MM.1S (cell line): ENCODE measurements at regions not wholly inside any gene's neighbourhood (a gene's known extent, or its start where the extent isn't known, plus 50 kb on each side); places are given as distances from the start of the nearest gene placed in this dataset.
A peak's percentile ranks its signal among the peaks of the same experiment; 100 is the strongest.

Experiments
- DNase-seq: peaks from one replicate; pipeline ENCODE4 v3.0.0-alpha.2; 2015
- H2AFZ ChIP-seq: fragments of 300-600 bp; sonication (generic); 2 replicates; pipeline ENCODE4 v1.6.0; 2016; ENCODE audit warnings: antibody characterized with exemption, low read length
- H3F3A ChIP-seq: fragments of 300-600 bp; sonication (generic); 2 replicates; pipeline ENCODE4 v1.6.1; 2016; ENCODE audit warnings: mild to moderate bottlenecking, antibody characterized with exemption, low read length, moderate library complexity, mixed read lengths; ENCODE audit not compliant: insufficient read depth
- H3K27ac ChIP-seq: fragments of 300-600 bp; sonication (generic); 2 replicates; pipeline ENCODE4 v1.5.1; 2016; ENCODE audit warnings: mild to moderate bottlenecking, low read length
- H3K27me3 ChIP-seq: fragments of 300-600 bp; sonication (generic); replicated peaks from 2 replicates; pipeline ENCODE4 v1.6.0; 2016; ENCODE audit warnings: low read length; ENCODE audit not compliant: insufficient read depth
- H3K36me3 ChIP-seq: fragments of 300-600 bp; sonication (generic); replicated peaks from 2 replicates; pipeline ENCODE4 v1.6.1; 2016; ENCODE audit warnings: mild to moderate bottlenecking, low read length, mixed read lengths; ENCODE audit not compliant: insufficient read depth
- H3K4me1 ChIP-seq: fragments of 300-600 bp; sonication (generic); 2 replicates; pipeline ENCODE4 v1.6.1; 2016; ENCODE audit warnings: low read length, mixed read lengths
- H3K4me2 ChIP-seq: fragments of 300-600 bp; sonication (generic); 2 replicates; pipeline ENCODE4 v1.6.0; 2016; ENCODE audit warnings: low read depth, low read length
- H3K4me3 ChIP-seq: fragments of 300-600 bp; sonication (generic); 2 replicates; pipeline ENCODE4 v1.5.1; 2016; ENCODE audit warnings: low read length, mixed read lengths
- H3K79me2 ChIP-seq: fragments of 300-600 bp; sonication (generic); 2 replicates; pipeline ENCODE4 v1.6.1; 2016; ENCODE audit warnings: mixed run types, low read length, mixed read lengths
- H3K9ac ChIP-seq: fragments of 300-600 bp; sonication (generic); 2 replicates; pipeline ENCODE4 v1.6.1; 2016; ENCODE audit warnings: low read length, mixed read lengths
- H3K9me2 ChIP-seq: fragments of 300-600 bp; sonication (generic); replicated peaks from 2 replicates; pipeline ENCODE4 v1.6.1; 2016; ENCODE audit warnings: mild to moderate bottlenecking, low read length, mixed read lengths; ENCODE audit not compliant: insufficient read depth
- H3K9me3 ChIP-seq: fragments of 300-600 bp; sonication (generic); replicated peaks from 2 replicates; pipeline ENCODE4 v1.6.1; 2016; ENCODE audit warnings: mild to moderate bottlenecking, low read length, mixed read lengths; ENCODE audit not compliant: insufficient read depth
- H4K20me1 ChIP-seq: fragments of 300-600 bp; sonication (generic); 2 replicates; pipeline ENCODE4 v1.6.1; 2016; ENCODE audit warnings: mild to moderate bottlenecking, low read length, moderate library complexity, mixed read lengths; ENCODE audit not compliant: insufficient read depth
- CTCF ChIP-seq: fragments of 300-600 bp; sonication (generic); IDR thresholded peaks from 2 replicates; pipeline ENCODE4 v1.5.1; 2016; ENCODE audit warnings: antibody characterized with exemption, low read length, mixed read lengths
- EZH2 ChIP-seq: fragments of 300-600 bp; sonication (generic); optimal IDR thresholded peaks from 2 replicates; pipeline ENCODE3; 2017; ENCODE audit warnings: low read depth, mild to moderate bottlenecking, antibody characterized with exemption, low read length, mixed read lengths
- EZH2phosphoT487 ChIP-seq: fragments of 300-600 bp; sonication (generic); IDR thresholded peaks from 2 replicates; pipeline ENCODE4 v1.6.1; 2018; ENCODE audit warnings: antibody characterized with exemption, low read length

DNA sequence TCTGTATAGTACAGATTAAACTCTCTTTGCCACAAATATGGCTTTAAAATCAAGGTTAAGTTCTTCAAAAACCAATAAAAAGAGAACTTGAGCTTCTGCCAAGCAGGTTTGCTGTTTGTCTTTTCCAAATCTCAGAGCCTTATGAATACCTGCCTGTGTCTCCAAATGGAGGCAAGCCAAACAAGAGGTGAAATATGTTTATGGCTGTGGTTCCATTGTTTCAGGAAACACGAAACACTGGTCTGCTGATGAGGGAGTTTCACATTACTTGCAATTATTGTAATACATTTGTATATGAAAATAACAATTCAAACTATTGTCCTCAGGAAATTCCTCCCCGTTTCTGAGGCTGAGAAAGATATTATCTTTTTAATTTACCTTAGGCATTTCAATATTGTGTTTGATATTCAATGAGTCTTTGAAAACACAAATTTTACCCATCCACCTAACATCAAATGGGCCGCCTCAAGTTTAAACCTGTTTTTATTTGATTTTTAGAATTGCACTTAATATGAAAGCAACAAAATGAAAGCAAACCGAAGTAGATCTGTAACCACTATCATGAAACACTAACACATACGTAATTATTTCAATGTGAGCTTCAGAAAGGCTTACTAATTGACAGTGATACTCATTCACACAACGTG lies 359.3 kb downstream of the HGF start:
- peak overlapping the region; percentile 16; the same call in 1 of the 2 replicates for H3K4me3 ChIP-seq
- no peaks in the 10 kb centered on the region for H3K27me3 ChIP-seq
- no peaks in the 10 kb centered on the region for H3K9me3 ChIP-seq
- no peak overlapping the region for H3K9ac ChIP-seq
- H3K27ac ChIP-seq = no peak overlapping the region; the same call in 1 of the 2 replicates
- no peaks in the 10 kb centered on the region for H3K9me2 ChIP-seq
- H3K79me2 ChIP-seq = no peaks in the 10 kb centered on the region
- H2AFZ ChIP-seq = peak overlapping the region; percentile 42
- no peaks in the 10 kb centered on the region for H3K4me1 ChIP-seq
- H3K4me2 ChIP-seq = peak overlapping the region; percentile 33
- H4K20me1 ChIP-seq = no peaks in the 10 kb centered on the region
- peak; percentile 55 for DNase-seq
- H3K36me3 ChIP-seq = no peaks in the 10 kb centered on the region
- TF ChIP-seq CTCF (no peak), EZH2 (no peak), EZH2phosphoT487 (no peak)
- H3F3A ChIP-seq = no peaks in the 10 kb centered on the region

- H3F3A ChIP-seq = no peaks in the 10 kb centered on the region
Measured at GRCh38 chr7:81408728-81409127, 361.1 kb downstream of the HGF start.

GRCh38 chr7:81407094-81407493 lies 362.8 kb downstream of the HGF start:
- Histone ChIP-seq H3K79me2 (no peaks in the 10 kb centered on the region), H4K20me1 (no peaks in the 10 kb centered on the region), H3K4me3 (no peak overlapping the region), H3K9ac (no peak overlapping the region), H3K4me1 (no peaks in the 10 kb centered on the region), H2AFZ (no peak overlapping the region), H3F3A (no peaks in the 10 kb centered on the region), H3K9me3 (no peaks in the 10 kb centered on the region), H3K27me3 (no peaks in the 10 kb centered on the region), H3K9me2 (no peaks in the 10 kb centered on the region), H3K4me2 (no peak overlapping the region), H3K27ac (no peak overlapping the region), H3K36me3 (no peaks in the 10 kb centered on the region)
- no peak for DNase-seq
- no peak for TF ChIP-seq EZH2
- TF ChIP-seq EZH2phosphoT487 = no peak
- TF ChIP-seq CTCF = no peak

More at GRCh38 chr7:81408728-81409127, 361.1 kb downstream of the HGF start:
- H3K4me1 ChIP-seq = no peaks in the 10 kb centered on the region
- H3K27ac ChIP-seq = no peak overlapping the region
- DNase-seq = no peak
- H3K27me3 ChIP-seq = no peaks in the 10 kb centered on the region
- H3K9ac ChIP-seq = no peak overlapping the region
- H3K4me3 ChIP-seq = no peak overlapping the region
- no peaks in the 10 kb centered on the region for H4K20me1 ChIP-seq
- H3K36me3 ChIP-seq = no peaks in the 10 kb centered on the region
- TF ChIP-seq CTCF = no peak
- no peak for TF ChIP-seq EZH2
- TF ChIP-seq EZH2phosphoT487 = no peak
- no peaks in the 10 kb centered on the region for H3K79me2 ChIP-seq
- no peak overlapping the region for H2AFZ ChIP-seq
- H3K9me2 ChIP-seq = no peaks in the 10 kb centered on the region
- H3K4me2 ChIP-seq = no peak overlapping the region
- H3K9me3 ChIP-seq = no peaks in the 10 kb centered on the region
